K562 (cell line): ENCODE measurements at regions not wholly inside any gene's neighbourhood (a gene's known extent, or its start where the extent isn't known, plus 50 kb on each side); places are given as distances from the start of the nearest gene placed in this dataset.

Experiments used
- BCLAF1 ChIP-seq, 2 experiments: fragments of 450-650 bp in 1 of 2; IDR thresholded peaks; 2 replicates each; pipeline ENCODE4 v1.6.1; 2011 to 2017; ENCODE audit warnings: low read depth in 2 of 2, antibody characterized with exemption in 1 of 2, borderline replicate concordance in 1 of 2, low read length in 1 of 2, mild to moderate bottlenecking in 1 of 2, mixed read lengths in 1 of 2; ENCODE audit not compliant: control insufficient read depth in 1 of 2
- BHLHE40 ChIP-seq: IDR thresholded peaks from 2 replicates; pipeline ENCODE4 v1.6.1; 2011; ENCODE audit warnings: low read length, improper control_type of control experiment
- CBFB ChIP-seq: sonication (generic); formaldehyde crosslinking; IDR thresholded peaks from 2 replicates; pipeline ENCODE4 v1.4.0; 2020; ENCODE audit warnings: mild to moderate bottlenecking, missing genetic modification reagents
- CUX1 ChIP-seq: fragments of 200-800 bp; sonication (Bioruptor generic); IDR thresholded peaks from 2 replicates; pipeline ENCODE4 v1.6.1; 2016; ENCODE audit warnings: missing genetic modification characterization, missing compliant biosample characterization
- FOXK2 ChIP-seq, 2 experiments: fragments of 450-650 bp; IDR thresholded peaks in 1 of 2; conservative IDR thresholded peaks in 1 of 2; 2 replicates each; pipeline ENCODE4 v1.6.1; 2016; ENCODE audit warnings: low read depth in 2 of 2, mild to moderate bottlenecking in 1 of 2
- MAZ ChIP-seq, 2 experiments: fragments of 450-650 bp in 1 of 2; sonication (generic) in 1 of 2; formaldehyde crosslinking; IDR thresholded peaks in 1 of 2; conservative IDR thresholded peaks in 1 of 2; 2 replicates each; pipeline versions ENCODE4 v1.4.0 to v1.5.0; 2020; ENCODE audit warnings: mild to moderate bottlenecking in 1 of 2, missing genetic modification reagents in 1 of 2
- NEUROD1 ChIP-seq: fragments of 150-350 bp; IDR thresholded peaks from 2 replicates; pipeline ENCODE4 v1.6.1; 2014; ENCODE audit warnings: borderline replicate concordance, low read length, low read depth; ENCODE audit not compliant: partially characterized antibody
- UBTF ChIP-seq, 2 experiments: IDR thresholded peaks; 2 replicates each; pipeline ENCODE4 v1.6.1; 2012; ENCODE audit warnings: improper control_type of control experiment in 2 of 2, low read depth in 2 of 2, low read length in 2 of 2, borderline replicate concordance in 1 of 2
- ZNF217 ChIP-seq: sonication (generic); formaldehyde crosslinking; IDR thresholded peaks from 2 replicates; pipeline ENCODE4 v1.8.0; 2022; ENCODE audit warnings: mild to moderate bottlenecking, missing genetic modification reagents
- ZNF224 ChIP-seq: sonication (generic); formaldehyde crosslinking; IDR thresholded peaks from 2 replicates; pipeline ENCODE4 v1.8.0; 2022; ENCODE audit warnings: mild to moderate bottlenecking, missing genetic modification reagents
- ZNF311 ChIP-seq: fragments of 250-450 bp; sonication (Bioruptor Pico); IDR thresholded peaks from 2 replicates; pipeline ENCODE4 v1.4.0; 2020; ENCODE audit warnings: mild to moderate bottlenecking, moderate library complexity

GRCh38 chr6:41428996-41429421 is 93.6 kb downstream of the NCR2 start:
- TF ChIP-seq CBFB (CRISPR knock-in tag) (no peak), NEUROD1 (no peak), FOXK2 (conservative IDR thresholded peaks at IDR 0.05 in 1 of 2, IDR thresholded peaks at IDR 0.05 in 1 of 2; ENCODE audit: low read depth in 2 of 2) (no peak), UBTF (IDR thresholded peaks at IDR 0.05; ENCODE audit: borderline replicate concordance in 1 of 2, low read depth in 2 of 2, low read length in 2 of 2) (no peak), BHLHE40 (no peak), ZNF224 (CRISPR knock-in tag) (no peak), CUX1 (CRISPR knock-in tag) (no peak), MAZ (CRISPR knock-in tag; conservative IDR thresholded peaks at IDR 0.05 in 1 of 2, IDR thresholded peaks at IDR 0.05 in 1 of 2) (no peak), BCLAF1 (IDR thresholded peaks at IDR 0.05; ENCODE audit: borderline replicate concordance in 1 of 2, control insufficient read depth in 1 of 2, low read depth in 2 of 2, low read length in 1 of 2) (no peak), ZNF217 (CRISPR knock-in tag) (no peak), ZNF311 (CRISPR knock-in tag) (no peak)
